ENCODE measurements at regions not wholly inside any gene's neighbourhood (a gene's known extent, or its start where the extent isn't known, plus 50 kb on each side); places are given as distances from the start of the nearest gene placed in this dataset.
A peak's percentile ranks its signal among the peaks of the same experiment; 100 is the strongest.

DNA sequence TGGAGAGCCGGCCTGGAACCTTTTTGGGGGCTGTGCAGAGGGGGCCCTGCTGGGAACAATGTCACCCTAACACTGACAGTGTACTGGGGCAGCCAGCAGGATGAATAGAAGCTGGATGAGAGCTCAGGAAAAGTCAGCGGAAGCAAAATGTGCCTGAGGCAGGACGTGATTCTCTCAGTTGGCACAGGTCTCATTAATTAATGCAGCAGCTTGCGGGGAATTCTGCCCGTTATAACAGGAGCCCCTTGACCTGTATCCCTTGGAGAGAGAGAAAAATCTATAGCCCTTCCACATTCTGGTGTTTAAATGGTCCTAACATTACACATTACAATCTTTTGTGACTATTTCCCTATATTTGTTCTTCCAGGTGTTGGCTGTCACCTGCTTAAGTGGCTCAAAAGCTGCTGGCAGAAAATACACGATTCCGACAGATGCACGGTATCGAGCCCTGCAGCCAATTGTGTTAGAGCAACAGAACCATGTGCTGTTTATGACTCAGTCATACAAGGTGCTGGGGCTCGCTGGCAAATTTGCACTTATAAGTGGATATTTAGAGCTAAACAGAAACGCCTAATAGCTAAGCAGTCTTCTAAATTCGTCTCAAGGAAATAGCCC is 854.7 kb downstream of the AACS start:
- no peak for DNase-seq

DNA sequence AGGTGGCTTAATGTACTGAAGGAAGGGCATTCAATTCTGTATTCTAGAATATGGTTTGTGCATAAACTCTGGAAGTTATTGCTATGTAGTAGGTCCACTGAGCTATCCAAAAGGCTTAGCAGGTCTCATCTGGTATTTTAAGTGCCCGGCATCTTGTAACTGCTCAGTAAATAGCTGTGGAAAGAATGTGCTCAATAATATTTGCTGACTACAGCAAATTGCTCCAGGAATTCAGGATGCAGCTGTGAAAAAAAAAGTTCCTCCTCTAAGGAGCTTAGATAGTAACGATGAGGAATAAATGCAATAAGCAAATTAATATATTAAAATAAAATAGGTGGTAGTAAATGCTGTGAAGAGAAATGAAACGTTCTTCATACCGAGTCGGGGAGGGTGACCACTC is 857.1 kb downstream of the AACS start:
- DNase-seq, result no peak

DNA sequence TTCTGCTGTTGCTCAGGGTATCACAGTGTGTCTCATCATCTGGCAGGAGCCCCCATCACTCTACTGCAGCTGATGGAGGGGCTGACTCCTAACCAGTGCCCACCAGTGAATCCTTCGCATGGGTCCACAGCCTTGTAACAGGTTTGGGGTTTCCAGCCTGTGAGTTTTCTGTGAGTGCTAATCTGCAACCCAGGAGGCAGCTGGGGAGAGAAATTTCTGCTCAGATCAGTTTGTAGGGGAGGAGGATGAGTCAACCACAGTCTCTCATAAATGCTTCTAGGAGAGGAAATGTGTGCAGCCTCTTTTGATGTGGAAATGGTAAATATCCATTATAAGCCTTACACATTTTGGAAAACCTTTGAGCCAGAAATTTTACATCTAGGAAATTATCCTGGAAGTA is 871.3 kb downstream of the AACS start:
- no peak for DNase-seq

DNA sequence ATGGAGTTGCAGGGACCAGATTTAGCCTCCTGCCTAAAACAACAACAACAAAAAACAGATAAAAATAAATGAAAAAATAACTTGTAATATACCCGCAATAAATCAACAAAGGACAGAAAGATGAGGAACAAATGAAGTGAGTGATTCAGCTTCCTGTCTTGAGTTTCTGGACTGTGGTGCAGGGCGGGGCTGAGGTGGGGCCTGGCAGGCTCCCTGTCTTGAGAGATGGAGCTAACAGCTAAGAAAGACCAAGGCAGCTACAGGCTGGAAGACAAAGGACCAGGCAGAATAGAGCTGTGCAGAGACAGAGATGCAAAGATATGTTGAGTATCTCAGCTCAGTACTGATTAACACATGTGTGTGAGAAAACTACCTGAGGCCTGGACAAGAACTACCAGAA is 879.2 kb downstream of the AACS start:
- no peak for DNase-seq

DNA sequence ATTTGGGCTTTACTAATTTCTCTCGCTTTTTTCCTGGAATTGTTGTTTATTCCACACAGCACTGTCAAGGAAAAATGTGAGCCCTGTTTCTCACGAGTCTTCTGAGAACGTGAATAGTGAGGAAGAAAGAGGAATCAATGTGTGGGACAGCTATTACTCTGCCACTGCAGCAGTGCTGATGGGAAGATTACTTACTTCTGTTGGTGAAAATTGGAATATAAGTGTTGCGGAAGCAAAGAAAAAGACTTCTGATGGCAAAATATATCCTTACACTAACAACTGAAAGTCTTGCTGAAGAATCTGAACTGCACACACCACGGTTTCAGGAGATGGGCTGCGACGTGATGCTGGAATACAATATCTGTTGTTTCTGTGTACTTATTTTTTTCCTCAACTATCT is 884.2 kb downstream of the AACS start:
- DNase-seq, result no peak

DNA sequence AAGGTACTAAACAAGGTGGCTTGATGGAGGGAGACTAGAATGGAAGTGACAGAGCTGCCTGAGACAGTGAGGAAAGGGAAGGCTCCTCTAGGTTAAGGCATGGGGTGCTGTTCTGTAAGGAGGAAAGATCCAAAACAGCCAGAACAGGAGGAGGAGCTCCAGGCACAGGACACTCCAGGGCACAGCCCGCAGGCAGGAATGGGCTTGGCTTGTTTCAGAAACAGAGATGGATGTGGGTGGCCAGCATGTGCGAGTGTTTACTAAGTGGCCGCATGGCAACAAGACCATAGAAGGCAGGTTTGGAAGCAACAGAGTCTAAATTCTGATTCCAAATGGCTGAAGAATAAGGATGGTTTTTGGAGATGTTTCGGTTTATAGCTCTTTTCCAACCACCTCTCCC is 889.1 kb downstream of the AACS start:
- DNase-seq, result no peak

DNA sequence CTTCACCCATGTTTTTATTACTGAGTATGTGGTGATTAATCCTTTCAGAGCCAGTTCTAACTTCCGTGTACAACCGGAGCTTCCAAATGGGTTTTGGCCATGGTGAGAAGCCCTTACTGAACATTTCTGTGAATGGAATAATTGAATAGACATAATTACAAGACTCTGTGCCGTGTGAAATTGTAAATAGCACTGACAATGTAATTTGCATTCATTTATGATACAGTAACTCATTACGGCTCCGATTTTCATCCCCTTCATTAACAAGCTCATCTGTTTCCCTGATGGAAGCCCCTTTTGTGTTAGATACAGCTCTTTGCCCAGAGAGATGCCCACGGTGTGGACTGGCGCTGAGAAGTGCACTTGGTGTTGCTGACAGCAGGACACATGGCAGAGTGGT is 891.0 kb downstream of the AACS start:
- DNase-seq, result no peak

DNA sequence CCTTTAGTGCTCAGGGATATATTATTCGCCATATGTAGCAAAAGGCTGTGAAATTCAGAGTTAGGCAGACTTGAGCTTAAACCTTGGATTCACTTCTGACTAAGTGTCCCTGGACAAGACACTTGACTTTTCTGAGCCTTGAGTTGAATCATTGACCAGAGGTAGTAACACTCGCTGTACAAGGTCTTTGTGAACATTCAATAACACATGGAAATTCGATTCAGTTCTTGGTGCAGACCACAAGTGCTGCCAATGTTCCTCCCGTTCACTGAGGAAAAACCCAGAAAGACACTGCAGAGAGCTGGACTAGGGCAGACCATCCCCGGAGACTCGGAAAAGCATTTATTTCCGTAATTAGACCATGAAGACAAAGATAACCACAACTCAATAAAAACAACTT is 901.4 kb downstream of the AACS start:
- no peak for DNase-seq

DNA sequence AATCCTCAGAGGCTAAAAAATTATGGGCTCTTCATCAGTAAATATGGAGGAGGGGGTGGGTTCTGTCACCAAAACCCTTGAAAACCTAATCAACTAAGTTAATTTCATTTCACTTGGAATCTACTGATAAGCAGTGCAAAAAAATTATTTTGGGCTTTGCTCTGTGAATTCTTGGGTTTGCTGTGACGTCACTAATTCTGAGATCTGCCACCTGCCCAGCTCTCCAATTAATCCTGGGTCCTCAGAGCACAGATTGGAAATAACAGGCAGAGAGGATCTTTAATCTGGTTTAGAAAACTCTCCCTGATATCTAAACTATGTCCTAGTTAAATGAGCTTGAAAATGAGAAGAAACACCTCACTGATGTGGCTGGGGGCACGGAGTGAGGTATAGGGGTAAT is 903.2 kb downstream of the AACS start:
- DNase-seq, result no peak

DNA sequence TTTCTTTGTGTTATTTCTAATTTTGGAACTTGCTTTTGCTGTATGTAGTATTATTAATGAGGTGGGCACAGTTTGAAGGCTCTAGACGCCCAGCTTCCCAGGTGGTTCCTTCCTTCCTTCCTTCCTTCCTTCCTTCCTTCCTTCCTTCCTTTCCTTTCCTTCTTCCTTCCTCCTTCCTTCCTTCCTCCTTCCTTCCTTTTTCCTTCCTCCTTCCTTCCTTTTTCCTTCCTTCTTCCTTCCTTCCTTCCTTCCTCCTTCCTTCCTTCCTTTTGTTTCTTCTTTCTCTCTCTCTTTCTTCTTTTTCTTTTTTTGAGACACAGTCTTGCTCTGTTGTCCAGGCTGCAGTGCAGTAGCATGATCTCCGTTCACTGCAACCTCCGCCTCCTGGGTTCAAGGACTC is 906.7 kb downstream of the AACS start:
- no peak for DNase-seq

DNA sequence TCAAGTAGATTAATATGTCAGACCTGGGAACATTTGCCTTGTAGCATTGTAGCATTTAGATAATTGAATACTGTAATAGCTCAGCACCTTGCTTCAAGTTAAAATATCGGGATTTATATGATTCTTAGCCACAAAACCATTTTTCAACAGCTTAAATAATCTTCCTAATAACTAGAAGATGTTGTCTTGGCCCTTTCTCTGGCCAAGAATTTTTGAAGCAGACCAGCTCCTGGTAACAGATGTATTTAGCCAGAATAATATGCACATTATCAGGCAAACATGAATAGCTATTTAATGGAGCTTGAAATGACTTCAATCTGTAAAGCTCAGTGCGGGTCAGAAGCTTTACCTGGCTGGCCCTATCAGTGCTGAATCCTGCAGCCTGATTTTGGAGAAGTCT is 913.1 kb downstream of the AACS start:
- DNase-seq, result no peak

DNA sequence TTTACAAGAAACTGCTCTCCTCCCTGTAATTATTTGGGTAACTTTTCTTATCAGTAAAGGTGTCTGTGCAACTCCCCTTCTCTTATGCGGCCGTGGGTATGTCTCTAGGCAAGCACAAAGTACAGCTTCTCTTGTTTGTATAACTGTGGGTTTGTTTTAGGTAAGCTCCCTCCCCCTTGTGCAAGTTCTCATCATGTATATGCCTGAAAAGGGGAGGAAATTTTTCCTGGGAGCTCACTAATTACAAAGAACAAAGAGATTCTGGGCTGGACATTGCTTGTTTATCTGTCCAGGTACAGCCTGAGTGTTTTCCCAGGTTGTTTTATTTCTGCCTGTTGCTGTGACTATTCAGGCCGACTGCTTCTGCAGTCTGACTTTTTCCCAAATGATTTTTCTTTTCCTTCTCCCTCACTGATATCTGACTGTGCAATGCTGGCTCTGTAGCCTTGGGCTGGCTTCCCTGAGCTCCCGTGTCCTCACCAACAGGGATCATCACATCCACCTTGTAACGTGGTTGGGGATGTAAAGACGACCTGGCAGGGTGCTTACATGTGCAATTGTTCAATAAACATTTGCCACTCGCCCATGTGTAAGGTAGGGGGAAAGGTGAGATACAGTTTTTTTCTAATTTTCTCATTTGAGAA is 916.5 kb downstream of the AACS start:
- no peak for DNase-seq

DNA sequence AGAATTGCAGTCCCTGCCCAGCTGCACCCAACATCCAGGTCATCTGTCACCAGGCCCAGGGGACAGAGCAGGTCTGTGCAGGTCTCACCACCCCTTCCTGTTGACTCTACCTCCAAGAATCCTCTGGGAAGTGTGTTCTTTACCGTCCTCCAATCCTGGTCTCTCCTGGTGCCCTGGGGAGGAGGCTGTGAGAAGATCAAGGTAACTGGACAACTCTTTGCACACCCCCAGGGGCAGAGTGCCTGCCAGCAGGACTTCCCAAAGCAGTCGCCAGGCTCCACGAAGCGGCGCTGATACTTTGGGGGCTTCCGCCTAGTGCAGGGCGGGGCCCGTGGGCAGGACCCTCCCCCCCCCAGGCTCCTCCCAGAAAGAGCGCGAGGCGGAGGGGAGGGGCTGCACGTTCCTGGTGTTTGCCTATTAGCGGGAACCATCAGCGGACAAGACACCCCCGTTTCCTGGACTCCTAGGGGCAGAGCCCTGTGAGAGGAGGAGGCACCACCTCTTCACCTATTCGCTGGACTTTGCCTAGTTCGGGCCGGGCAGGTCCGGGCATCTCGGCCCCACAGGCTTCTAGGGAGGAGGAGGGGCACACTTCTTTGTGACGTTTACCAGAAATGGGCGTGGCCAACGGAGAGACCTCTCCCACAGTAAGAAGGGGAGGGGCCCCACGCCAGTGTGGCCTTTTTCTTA is 918.0 kb downstream of the AACS start:
- DNase-seq, result no peak

DNA sequence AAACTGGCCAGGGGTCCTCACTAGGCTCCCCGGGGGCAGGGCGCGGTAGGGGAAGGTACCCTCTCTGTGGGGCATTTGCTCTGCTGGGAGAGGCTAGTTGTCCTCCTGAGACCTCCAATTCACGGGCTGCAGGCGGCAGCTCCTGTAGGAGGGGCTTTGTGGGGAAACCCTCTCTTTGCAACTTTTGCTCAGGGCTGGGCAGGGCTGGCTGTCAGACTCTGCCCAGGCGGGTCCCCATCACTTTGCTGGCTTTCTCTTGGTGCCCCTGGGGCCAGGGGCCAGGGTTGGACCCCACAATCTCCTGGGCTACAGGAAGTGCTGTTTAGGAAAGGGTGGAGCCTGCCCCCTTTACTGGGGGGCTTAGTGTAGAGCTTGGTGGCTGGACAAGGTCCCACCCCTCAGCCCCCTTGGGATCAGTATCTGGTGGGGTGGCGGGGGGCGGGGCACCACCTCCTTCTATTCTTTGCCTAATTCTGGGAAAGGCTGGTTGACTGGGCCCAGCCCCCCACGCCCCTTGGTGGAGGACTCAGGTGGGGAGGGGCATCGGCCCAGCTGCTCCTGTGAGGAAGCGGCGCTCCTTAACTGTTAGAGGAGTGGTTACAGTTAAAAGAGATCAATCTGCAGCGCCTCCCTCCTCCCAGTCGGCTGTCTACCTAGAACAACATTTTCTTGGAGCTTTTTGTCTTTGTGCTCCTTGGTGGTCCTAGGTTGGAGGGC is 918.7 kb downstream of the AACS start:
- DNase-seq, result no peak

DNA sequence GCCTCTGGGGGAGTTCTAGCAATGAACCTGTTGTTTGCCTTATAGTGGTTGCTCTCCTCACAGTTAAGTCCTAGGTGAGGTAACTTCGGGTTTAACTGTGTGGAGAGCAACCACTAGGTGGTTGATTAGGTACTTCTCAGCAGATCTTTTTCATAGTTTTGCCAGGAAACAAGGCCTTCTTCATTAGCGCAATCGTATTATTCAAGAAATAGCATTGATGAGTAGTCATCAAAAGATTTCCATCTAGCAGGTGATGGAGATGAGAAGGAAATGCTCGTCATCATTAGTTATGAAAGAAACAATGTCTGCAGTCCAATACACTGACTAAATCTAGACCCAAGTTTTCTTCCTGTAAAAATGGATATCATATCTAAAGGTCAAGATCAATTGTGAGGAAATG is 923.3 kb downstream of the AACS start:
- DNase-seq, result no peak

DNA sequence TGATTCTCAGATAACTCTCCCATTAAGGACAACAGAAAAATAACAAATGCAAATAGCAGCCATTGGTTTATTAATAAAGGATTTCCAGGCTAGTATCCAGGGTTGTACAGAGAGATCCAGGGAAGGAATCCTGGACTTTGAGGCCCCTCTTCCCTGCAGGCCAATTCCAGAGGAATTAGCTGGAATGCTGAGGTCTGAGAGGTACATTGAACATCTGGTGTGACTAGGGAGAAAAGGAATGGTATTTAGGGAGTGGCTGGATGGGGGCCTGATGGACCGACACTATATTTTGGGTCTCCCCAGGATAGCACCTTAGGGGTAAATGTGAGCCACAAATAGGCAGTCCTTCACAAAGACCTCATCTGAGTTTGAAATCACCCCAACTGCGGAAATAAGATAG is 924.5 kb downstream of the AACS start:
- DNase-seq, result no peak

DNA sequence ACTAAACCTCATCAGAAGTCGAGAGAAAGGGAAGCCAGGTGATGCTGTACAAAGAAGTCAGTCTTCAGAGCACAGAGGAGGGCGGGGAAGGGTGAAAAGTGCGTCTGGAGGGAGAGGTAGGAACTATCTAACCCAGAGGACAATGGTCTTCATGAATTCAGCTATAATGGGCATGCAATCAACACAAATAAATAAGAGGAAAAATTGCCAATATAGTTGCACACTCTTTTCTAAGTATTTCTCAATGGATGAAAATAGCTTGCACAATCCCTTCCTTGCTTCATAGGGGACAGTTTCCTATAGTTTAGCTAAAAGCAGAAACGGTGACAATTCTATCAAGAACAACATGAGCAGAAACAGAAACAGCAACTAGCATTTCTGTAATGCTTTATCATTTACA is 931.2 kb downstream of the AACS start:
- no peak for DNase-seq

DNA sequence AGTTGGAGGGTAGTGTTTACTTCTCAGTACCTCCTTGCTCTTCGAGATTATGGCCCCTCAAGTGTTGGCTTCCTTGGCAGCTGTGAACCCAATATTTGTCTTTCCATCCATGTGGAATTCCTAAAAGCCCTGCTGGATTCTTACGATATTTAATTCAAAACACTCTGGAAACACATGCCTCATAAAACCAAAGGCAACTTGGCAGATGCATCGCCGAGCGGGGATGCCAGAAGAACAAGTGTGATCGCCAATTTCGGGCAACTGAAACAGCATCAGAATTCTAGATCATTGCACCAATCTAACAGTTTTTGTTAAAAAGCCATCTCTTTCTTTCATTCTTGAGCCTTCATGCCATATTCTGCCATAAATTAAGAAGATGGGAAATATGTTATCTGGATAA is 934.4 kb downstream of the AACS start:
- peak; percentile 24 for DNase-seq

DNA sequence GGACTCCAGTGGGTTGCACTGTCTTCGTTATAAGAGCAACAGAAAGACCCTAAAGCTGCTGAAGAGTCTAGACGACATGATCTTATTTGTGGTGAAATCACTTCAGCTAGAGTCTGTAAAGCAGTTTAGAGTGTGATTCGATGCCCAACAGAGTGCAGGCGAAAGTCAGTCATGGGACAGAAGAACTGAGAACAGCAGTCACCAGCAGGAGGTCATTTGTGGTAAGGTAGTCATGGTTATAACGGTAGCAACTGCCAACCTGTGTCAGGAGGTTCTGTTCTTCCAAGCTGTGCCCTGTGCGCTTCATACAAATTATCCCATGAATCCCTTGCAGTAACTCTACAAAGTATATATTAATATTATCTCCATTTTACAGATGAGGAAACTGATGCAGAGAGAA is 954.1 kb downstream of the AACS start:
- no peak for DNase-seq

DNA sequence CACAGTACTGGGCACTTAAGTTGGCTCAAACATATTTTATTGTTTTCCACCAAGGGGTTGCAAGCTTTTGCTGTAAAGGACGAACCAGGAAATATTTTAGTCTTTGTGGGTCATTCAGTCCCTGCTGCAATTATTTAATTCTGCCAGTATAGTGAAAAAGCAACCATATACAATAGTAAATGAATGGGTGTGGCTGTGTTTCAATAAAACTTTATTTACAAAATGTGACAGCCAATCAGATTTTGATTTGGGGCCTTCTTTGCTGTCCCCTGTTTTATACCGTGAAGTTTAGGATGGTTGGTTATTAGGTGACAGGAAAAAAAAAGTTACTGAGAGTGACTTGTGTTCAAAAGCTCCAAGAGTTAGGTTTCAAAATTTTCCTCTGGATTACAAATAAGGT is 956.4 kb downstream of the AACS start:
- DNase-seq, result no peak

DNA sequence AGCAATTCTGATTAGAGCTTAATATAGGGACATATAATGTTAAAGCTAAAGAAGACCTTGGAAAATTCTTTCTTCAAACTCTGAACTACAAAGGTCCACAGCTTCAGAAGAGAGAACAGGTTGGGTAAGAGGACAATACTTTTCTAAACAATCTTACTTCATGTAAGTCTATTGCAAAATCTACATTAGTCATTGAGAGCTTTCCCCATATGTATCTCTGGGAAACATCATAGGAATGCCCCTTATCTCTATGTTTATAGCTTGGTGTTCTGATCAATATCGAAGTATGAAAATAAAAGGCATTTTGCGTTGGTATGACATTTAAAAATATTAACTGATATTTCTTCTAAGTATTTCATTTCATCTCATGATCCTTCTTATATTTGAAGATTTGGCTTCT is 962.6 kb downstream of the AACS start:
- no peak for DNase-seq

DNA sequence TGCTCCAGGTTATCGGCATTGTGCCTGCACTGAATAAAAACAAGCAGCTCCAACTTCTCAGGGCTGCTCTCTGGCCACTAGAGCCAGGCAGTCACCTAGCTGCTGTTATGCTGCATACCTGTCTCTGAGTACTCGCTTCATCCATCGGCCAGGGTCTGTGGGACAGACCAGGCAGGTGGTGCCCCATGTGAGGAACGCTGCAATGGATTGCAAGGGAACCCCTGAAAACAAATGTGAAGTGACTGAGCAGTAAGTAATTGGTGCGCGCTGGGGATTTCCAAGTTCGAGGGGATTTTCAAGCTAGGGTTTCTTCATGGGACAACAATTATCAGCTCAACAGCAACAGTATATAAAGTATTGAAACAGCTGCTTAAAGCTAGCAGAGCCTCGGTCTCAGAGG is 965.3 kb downstream of the AACS start:
- no peak for DNase-seq

DNA sequence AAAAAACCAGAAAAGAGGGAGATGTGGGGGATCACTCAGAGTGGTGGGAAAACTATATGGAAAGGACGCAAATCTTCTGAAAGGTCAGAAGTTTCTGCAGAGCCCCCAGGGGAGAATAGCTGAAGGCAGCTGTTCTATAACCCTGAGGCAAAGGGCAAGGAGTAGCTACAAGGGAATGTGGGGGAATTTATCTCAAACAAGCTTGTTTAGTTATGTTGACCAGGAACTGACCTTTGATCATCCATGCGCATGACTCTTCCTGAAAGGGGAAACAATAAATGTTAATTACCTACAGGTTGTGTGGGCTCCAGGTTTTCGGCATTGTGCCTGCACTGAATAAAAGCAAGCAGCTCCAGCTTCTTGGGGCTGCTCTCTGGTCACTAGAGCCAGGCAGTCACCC is 968.5 kb downstream of the AACS start:
- DNase-seq, result no peak

DNA sequence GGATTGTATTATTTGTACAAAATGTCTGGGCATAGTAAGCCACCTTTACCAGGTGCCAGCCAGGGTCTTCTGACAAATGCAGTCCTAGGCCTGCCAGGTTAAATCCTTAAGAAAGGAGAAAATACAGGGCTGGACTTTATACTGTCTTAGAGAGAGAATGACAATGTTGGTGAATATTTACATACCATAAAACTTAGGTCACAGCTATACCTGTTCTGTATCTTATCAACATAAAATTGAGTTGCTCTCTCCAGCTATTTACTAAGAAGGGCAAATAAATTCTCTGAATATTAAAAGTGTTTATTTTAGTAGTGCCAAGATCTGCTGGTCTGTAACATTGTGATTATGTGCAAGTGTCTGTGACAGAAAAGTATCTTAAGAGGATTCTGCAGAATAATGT is 971.1 kb downstream of the AACS start:
- no peak for DNase-seq

Data from midbrain (tissue), 1 donor.